Germinal center (tissue), 1 donor: ENCODE measurements at regions not wholly inside any gene's neighbourhood (a gene's known extent, or its start where the extent isn't known, plus 50 kb on each side); places are given as distances from the start of the nearest gene placed in this dataset.

Source experiments
- DNase-seq: peaks from one replicate; pipeline ENCODE4 v3.0.0; 2012; ENCODE audit warnings: mixed read lengths, low spot score

DNA sequence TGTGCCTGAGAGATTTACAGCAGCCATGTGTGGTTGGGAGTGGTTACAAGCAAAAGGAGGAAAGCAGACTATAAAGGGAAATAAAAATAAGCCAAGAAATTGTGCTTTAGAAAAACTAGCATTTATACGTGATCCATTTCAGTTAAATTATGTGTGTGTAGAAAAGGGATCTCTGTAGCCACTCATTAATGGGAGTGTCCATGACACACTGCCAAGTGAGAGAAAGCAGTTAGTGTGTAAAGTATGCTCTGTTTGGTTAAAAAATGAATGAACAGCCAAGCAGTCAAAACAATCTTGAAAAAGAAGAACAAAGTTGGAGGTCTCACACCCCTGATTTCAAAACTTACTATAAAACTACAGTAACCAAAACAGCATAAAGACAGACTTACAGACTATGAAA, 67.9 kb upstream of the GGTLC1 start:
- no peak for DNase-seq

DNA sequence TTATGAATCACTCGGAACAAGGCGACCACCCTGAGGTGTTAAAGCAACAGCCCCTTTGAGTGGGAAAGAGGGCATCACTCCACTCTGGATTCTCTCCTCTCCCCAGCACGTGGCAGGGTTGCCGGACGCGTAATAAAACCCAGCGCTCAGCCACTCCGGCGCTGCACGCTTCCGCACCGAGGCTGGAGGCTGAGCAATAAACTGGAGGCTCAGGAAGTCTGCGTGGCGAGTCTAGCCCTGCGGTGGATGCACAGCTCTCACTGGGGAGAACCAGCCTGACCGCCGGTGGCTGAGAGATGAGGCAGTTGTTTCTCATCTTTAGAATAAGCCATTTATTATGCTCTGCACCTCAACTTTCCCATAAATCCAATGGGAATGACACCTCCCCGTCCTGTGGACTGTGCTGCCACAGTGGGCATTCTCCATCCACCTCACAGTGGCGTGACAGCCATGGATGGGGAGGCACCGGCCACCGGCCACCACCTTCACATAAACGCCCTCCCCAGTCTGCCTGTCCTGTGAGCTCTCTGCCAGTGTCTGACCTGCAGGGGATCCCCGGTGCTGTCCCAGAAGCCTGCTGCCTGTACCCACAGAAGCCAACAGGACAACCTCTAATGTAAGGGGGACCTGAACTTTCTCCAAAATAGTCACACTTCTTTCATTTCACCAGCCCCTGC, 64.2 kb upstream of the GGTLC1 start:
- DNase-seq = no peak

DNA sequence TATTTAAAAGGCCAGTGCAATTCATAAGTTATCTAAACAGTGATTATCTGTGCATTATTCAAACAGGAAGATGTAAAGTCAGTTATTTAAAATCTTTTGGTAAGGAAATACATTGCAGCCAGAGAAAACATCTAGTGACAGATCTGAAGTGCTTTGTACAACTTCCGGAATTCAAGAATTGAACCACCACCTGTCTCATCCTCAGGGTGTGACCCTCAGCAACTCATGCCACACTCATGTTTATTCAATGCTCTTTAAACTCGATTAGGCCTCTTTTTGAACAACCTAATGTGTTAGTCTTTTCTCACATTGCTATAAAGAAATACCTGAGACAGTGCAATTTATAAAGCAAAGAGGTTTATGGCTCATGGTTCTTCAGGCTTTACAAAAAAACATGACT, 62.6 kb upstream of the GGTLC1 start:
- no peak for DNase-seq

DNA sequence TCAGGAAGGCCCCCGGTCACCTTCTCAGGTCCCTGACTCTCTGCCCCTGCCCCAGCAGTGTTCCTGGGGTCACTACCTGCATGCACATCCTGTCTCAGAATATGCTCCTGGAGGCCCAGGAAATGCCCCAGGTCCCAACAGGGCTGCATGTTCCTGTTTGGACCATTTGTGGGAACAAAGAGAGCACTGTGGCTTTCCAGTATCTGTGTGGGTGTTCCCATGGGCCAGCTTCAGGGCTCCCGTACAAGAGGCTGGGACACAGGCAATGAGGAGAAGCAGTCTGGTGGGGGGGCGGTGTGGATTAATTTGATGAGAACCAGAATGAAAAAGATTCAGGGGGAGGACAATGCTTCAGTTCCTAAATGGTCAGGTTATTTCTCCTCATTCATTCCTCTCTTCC, 61.5 kb upstream of the GGTLC1 start:
- DNase-seq = no peak

DNA sequence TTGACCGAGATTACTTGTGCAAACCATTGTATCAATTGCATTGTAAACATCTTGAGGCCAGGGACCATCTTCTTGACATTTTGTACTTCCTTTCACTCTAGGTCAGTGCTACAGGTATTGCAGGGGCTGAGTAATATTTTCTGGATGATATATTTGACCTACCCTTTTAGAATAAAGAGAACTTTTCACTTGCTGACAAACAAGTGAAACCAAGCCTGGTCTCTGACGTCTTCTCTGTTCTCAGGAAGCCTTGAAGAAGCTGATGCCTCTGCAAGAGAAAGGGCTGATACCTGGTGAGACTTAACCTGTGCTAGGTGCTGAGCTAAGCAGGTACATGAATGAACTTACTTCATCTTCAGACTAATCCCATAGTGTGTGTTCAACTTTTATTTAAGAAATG, 60.5 kb upstream of the GGTLC1 start:
- no peak for DNase-seq

DNA sequence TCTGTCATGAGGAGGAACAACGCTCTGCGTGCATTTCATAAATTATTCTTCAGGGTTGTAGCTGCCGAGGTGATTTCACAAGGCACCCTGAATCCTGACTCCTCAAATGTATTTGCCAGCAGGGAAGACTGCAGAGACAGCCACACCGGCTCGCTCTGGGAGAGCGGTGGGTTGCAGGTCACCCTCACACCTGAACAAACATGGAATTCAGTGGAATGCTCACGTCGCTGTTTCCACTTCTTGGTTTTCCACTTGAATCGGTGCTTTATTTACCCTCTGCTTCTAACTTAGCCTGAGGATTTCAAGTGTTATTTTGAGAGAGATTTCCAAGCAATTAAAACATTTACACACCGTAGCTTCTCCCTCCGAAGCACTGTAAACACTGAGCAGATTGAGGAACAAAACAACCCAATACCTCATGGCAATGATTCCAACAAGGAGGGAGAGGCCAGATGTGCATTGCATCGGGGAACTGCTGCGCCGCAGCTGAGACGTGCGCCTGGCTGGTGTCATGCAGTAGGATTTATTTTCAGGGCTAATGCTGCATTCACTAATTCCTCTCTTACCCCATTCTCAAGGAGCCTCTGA, 59.5 kb upstream of the GGTLC1 start:
- DNase-seq = no peak

DNA sequence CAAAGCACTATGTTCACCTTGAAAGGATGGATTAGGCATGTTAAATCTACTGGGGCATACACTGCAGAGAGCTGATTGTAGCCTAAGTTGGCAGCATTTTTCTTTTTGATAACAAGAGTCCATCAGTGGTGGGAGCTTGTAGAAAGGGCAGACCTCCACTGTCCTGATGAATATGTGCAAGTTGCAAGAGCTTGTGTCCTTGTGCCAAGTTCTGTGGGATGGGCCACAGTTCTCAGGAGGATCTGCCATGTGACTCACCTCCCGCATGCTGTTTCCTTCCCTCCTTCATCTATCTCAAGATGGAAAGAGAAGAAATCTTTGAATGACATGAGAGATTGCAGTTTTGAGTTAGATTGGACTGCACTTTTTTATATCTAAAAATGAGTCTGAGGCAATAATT, 58.3 kb upstream of the GGTLC1 start:
- no peak for DNase-seq

DNA sequence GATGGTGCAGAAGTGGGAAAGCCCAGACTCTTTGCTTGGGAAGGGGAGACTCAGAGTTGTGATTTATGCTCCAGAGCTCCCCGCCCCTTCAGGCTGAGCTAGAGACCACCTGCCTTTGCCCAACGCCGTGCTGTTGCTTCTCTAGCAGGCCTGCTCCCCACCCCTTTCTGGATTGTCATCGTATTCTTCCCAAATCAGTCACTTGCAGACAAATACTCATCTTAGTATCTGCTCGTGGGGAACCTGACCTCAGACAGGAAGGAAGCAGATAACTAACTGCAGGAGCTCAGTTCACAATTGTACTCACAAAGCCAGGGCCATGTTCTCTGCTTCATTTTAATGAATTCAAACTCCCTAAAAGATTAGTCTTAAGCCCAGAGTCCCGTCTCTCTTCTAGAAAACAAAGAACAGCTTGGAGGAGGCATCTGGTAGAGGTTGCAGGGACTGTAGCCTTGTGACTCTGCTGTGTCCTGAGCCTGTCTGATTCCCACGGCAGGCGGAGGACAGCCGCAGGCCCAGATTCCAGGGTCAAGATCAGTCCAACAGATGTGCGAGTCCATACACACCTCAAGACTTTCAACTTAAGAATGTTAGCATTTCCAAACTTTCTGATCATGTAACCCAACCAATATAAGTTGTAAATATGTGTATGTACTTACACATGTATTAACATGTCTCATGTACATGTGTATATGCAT, 57.2 kb upstream of the GGTLC1 start:
- DNase-seq = no peak

DNA sequence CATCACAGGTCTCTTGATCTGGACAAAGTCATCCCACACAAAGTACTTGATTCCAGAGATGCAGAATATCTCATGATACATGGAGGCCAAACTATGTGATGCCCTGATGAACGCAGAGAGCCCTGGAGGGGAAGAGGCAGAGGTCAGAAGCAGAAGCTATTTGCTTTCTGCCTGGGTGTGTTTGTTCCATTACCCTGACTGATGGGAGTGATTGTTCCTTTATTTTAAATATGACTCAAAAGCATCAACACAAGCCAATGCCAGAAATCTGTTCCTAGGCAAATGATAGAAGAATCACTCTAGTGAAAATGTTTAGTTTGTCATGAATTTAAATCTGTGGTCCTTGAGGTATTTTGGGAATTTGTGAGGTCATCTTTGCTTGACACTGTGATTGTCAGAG, 54.7 kb upstream of the GGTLC1 start:
- DNase-seq = no peak

DNA sequence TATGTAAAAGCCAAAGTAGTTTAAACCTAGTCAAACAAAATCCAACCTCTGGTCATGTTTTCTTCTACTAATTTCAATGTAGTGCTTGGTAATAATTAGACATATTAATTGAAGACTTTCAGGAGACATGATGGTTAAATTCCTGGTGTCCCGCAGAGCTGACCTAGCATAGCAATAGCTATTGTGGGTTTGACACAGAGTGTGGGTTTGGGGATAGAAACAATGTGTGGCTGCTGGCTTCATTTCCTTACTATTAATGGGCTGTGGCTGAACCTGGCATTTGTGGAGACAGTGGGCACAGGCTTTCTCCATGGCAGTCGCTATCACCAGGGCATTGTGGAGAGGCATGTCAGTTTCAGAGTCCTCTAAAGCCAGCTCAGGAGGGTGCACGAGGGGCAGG, 54.1 kb upstream of the GGTLC1 start:
- no peak for DNase-seq

DNA sequence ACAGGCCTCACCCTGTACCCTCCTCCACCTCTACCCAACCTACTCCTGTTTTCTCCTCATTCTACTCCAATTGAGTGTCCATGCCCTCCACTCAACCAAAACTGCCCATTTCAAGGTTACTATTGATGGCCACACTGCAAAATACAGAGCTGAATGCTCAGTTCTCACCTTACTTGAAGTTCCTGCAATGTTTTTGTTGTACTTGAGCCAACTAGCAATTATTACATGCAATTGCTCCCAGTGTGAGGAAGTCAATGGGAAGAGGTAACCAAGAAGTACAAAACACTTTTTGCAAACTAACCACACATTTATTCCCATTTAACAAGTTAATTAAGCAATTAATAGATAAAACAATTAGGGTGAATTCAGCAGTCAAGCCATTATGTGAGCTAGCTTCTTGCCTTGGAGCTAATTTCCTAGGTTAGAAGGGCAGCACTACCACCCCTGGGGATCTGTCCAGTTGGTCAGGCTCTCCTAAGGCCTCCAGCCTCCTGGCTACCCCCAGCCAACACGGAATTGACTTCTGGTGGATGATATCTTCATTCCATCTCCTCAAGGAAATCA, 52.4 kb upstream of the GGTLC1 start:
- no peak for DNase-seq

DNA sequence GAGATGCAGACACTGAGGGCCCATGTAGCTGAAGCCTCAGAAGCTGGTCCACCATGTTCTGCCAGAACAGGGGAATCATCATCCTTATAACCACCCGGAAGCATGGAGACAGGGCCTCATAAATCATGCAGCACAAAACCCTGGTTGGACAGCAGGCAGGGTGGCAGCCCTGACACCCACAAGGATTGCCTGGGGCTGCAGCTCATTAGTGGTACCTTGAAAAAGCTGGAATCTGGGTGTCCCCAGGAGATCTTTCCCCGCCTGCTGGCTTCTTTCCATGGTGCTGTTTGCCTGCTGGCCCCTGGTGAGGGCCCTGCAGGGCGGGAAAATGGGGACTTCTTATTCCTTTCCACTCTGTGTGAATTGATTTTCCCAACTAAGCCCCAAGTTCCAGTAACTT, 50.6 kb upstream of the GGTLC1 start:
- no peak for DNase-seq
